NCI-H460 (cell line): ENCODE measurements at regions not wholly inside any gene's neighbourhood (a gene's known extent, or its start where the extent isn't known, plus 50 kb on each side); places are given as distances from the start of the nearest gene placed in this dataset.
"Not testable (repeated sequence)": the region's sequence is repeated elsewhere in the genome, so short reads cannot be mapped to it uniquely, and the experiment has no call there.

Experiments used
- DNase-seq: peaks from one replicate; pipeline ENCODE4 v3.0.0-alpha.2; 2016; ENCODE audit warnings: low read depth; ENCODE audit errors: extremely low read depth

GRCh38 chr2:95725191-95725590 lies 133.4 kb downstream of the TRIM43 start:
- DNase-seq = not testable (repeated sequence)

GRCh38 chr2:95725677-95726076 lies 133.9 kb downstream of the TRIM43 start:
- DNase-seq = not testable (repeated sequence)

- DNase-seq = not testable (repeated sequence)
Measured at GRCh38 chr2:95727420-95727819, 135.6 kb downstream of the TRIM43 start.

GRCh38 chr2:95728878-95729596 lies 137.2 kb downstream of the TRIM43 start:
- peak; percentile 76 for DNase-seq

GRCh38 chr2:95729597-95729955 lies 137.8 kb downstream of the TRIM43 start:
- no peak for DNase-seq

GRCh38 chr2:95730813-95731212 lies 139.0 kb downstream of the TRIM43 start:
- no peak for DNase-seq

- no peak for DNase-seq
Measured at GRCh38 chr2:95734976-95735890, 143.4 kb downstream of the TRIM43 start.

GRCh38 chr2:95738301-95738700 lies 146.5 kb downstream of the TRIM43 start:
- DNase-seq = no peak

- DNase-seq = not testable (repeated sequence)
Measured at GRCh38 chr2:95752126-95752525, 160.3 kb downstream of the TRIM43 start.

GRCh38 chr2:95753812-95754211 lies 162.0 kb downstream of the TRIM43 start:
- DNase-seq = not testable (repeated sequence)

GRCh38 chr2:95754213-95754612 lies 162.4 kb downstream of the TRIM43 start:
- not testable (repeated sequence) for DNase-seq

GRCh38 chr2:95754819-95755563 lies 163.2 kb downstream of the TRIM43 start:
- not testable (repeated sequence) for DNase-seq

GRCh38 chr2:95755956-95756669 lies 164.3 kb downstream of the TRIM43 start:
- not testable (repeated sequence) for DNase-seq

- DNase-seq = no peak
Measured at GRCh38 chr2:95757988-95758387, 166.2 kb downstream of the TRIM43 start.

- no peak for DNase-seq
Measured at GRCh38 chr2:95759481-95760246, 167.9 kb downstream of the TRIM43 start.

GRCh38 chr2:95760806-95761525 lies 169.2 kb downstream of the TRIM43 start:
- peak; percentile 1 for DNase-seq

GRCh38 chr2:95761556-95761955 lies 169.8 kb downstream of the TRIM43 start:
- DNase-seq = no peak

GRCh38 chr2:95762023-95763021 lies 170.5 kb downstream of the TRIM43 start:
- not testable (repeated sequence) for DNase-seq
